KMS-11 (cell line): ENCODE measurements at regions not wholly inside any gene's neighbourhood (a gene's known extent, or its start where the extent isn't known, plus 50 kb on each side); places are given as distances from the start of the nearest gene placed in this dataset.
"Not testable (repeated sequence)": the region's sequence is repeated elsewhere in the genome, so short reads cannot be mapped to it uniquely, and the experiment has no call there.

Experiments used
- H2AFZ ChIP-seq: fragments of 200-600 bp; sonication (generic); 2 replicates; pipeline ENCODE4 v1.6.1; 2016; ENCODE audit warnings: antibody characterized with exemption, mixed run types, low read depth
- H3K27ac ChIP-seq: fragments of 200-600 bp; sonication (generic); 2 replicates; pipeline ENCODE4 v1.6.1; 2016; ENCODE audit warnings: mild to moderate bottlenecking, mixed run types
- H3K27me3 ChIP-seq: fragments of 200-600 bp; sonication (generic); 2 replicates; pipeline ENCODE4 v1.6.1; 2017; ENCODE audit warnings: mild to moderate bottlenecking, low read depth, mixed run types, moderate library complexity; ENCODE audit not compliant: insufficient read depth
- H3K36me3 ChIP-seq: fragments of 200-600 bp; sonication (generic); 2 replicates; pipeline ENCODE4 v1.6.1; 2017; ENCODE audit warnings: mild to moderate bottlenecking, mixed run types; ENCODE audit not compliant: insufficient read depth
- H3K4me1 ChIP-seq: fragments of 200-600 bp; sonication (generic); 2 replicates; pipeline ENCODE4 v1.6.1; 2016; ENCODE audit warnings: mild to moderate bottlenecking, low read depth, mixed run types; ENCODE audit not compliant: poor library complexity, severe bottlenecking
- H3K4me2 ChIP-seq: fragments of 200-600 bp; sonication (generic); 2 replicates; pipeline ENCODE4 v1.7.0; 2016; ENCODE audit warnings: mild to moderate bottlenecking, mixed run types
- H3K4me3 ChIP-seq: fragments of 200-600 bp; sonication (generic); IDR thresholded peaks from 2 replicates; pipeline ENCODE4 v1.6.1; 2017; ENCODE audit warnings: low read depth, low read length, mixed read lengths; ENCODE audit not compliant: insufficient read depth
- H3K79me2 ChIP-seq: fragments of 200-600 bp; sonication (generic); 2 replicates; pipeline ENCODE4 v1.6.1; 2016; ENCODE audit warnings: low read depth, mixed run types; ENCODE audit not compliant: insufficient read depth
- H3K9ac ChIP-seq: fragments of 200-600 bp; sonication (generic); 2 replicates; pipeline ENCODE4 v1.6.1; 2016; ENCODE audit warnings: mild to moderate bottlenecking, mixed run types
- H4K20me1 ChIP-seq: fragments of 200-600 bp; sonication (generic); 2 replicates; pipeline ENCODE4 v1.6.1; 2016; ENCODE audit warnings: mild to moderate bottlenecking, mixed run types; ENCODE audit not compliant: insufficient read depth
- TF ChIP-seq, protein P1 (sequence below): fragments of 200-600 bp; sonication (generic); conservative IDR thresholded peaks from 2 replicates; pipeline ENCODE4 v1.6.1; 2017; ENCODE audit warnings: low read depth, mild to moderate bottlenecking, antibody characterized with exemption, low read length, moderate library complexity, mixed read lengths

- Histone ChIP-seq H3K36me3 (no peaks in the 10 kb centered on the region), H3K79me2 (no peaks in the 10 kb centered on the region), H3K9ac (no peak overlapping the region), H3K27me3 (no peaks in the 10 kb centered on the region), H3K4me3 (no peak overlapping the region), H3K27ac (no peak overlapping the region), H2AFZ (no peak overlapping the region), H4K20me1 (no peaks in the 10 kb centered on the region), H3K4me1 (no peaks in the 10 kb centered on the region), H3K4me2 (no peak overlapping the region)
- TF ChIP-seq, protein P1, sequence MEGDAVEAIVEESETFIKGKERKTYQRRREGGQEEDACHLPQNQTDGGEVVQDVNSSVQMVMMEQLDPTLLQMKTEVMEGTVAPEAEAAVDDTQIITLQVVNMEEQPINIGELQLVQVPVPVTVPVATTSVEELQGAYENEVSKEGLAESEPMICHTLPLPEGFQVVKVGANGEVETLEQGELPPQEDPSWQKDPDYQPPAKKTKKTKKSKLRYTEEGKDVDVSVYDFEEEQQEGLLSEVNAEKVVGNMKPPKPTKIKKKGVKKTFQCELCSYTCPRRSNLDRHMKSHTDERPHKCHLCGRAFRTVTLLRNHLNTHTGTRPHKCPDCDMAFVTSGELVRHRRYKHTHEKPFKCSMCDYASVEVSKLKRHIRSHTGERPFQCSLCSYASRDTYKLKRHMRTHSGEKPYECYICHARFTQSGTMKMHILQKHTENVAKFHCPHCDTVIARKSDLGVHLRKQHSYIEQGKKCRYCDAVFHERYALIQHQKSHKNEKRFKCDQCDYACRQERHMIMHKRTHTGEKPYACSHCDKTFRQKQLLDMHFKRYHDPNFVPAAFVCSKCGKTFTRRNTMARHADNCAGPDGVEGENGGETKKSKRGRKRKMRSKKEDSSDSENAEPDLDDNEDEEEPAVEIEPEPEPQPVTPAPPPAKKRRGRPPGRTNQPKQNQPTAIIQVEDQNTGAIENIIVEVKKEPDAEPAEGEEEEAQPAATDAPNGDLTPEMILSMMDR = no peak
Observed at GRCh38 chr12:75684678-75685616, 173.5 kb upstream of the KRR1 start.

GRCh38 chr12:75683995-75684586 lies 172.7 kb upstream of the KRR1 start:
- H3K79me2 ChIP-seq, H4K20me1 ChIP-seq, H3K27ac ChIP-seq, H3K27me3 ChIP-seq, H3K36me3 ChIP-seq, H3K4me2 ChIP-seq, H3K9ac ChIP-seq, H3K4me3 ChIP-seq, H2AFZ ChIP-seq, H3K4me1 ChIP-seq: not testable (repeated sequence)

- Histone ChIP-seq H3K79me2 (no peaks in the 10 kb centered on the region), H3K9ac (no peak overlapping the region), H3K4me1 (no peaks in the 10 kb centered on the region), H3K4me2 (no peak overlapping the region), H3K27me3 (no peaks in the 10 kb centered on the region), H3K4me3 (no peak overlapping the region), H3K36me3 (no peaks in the 10 kb centered on the region), H3K27ac (no peak overlapping the region), H4K20me1 (no peaks in the 10 kb centered on the region), H2AFZ (no peak overlapping the region)
- TF ChIP-seq, protein P1 = no peak
Observed at GRCh38 chr12:75683220-75683619, 171.8 kb upstream of the KRR1 start.

DNA sequence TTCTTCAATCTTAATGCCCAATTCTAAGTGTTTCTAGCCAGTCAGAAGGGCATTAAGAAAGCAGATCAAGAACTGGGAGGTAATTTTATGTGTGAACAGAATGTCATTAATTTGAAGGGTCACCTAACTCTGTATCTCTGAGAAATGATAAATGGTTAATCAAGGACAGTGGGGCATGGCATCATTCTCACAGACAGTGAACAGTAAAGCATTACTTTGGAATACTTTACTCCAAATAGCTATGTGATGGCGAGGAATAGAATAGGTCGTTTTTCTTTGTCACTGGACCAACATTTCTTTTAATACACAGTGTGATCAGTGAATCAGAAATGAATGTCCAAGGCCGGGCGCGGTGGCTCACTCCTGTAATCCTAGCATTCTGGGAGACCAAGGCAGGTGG lies 166.1 kb upstream of the KRR1 start:
- no peaks in the 10 kb centered on the region for H3K27me3 ChIP-seq
- H2AFZ ChIP-seq = no peak overlapping the region
- no peaks in the 10 kb centered on the region for H3K36me3 ChIP-seq
- no peaks in the 10 kb centered on the region for H3K4me1 ChIP-seq
- H3K4me2 ChIP-seq = no peak overlapping the region
- H3K27ac ChIP-seq = no peak overlapping the region
- H4K20me1 ChIP-seq = no peaks in the 10 kb centered on the region
- H3K79me2 ChIP-seq = no peaks in the 10 kb centered on the region
- H3K9ac ChIP-seq = no peak overlapping the region
- no peak overlapping the region for H3K4me3 ChIP-seq
- TF ChIP-seq, protein P1 = no peak

DNA sequence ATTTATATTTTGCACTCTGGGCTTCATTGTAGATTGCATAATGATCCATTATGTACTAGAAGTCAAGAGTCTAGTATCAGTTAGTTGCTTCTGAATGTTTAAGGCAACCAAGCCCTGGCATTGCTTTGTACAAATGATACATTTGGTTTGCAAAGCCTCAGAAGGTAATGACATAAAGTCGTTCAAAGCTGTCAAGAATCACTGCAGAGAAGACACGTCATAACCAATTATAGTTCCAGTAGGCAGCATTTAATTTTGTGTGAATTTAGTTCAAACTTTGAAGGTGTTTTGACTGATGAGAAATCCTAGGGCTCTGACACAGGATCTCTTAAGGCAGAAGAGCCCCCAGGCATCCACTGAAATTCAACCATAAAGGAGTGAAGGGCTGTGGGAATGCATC lies 163.0 kb upstream of the KRR1 start:
- H3K79me2 ChIP-seq = no peaks in the 10 kb centered on the region

More for the DNA sequence above, 163.0 kb upstream of the KRR1 start:
- Histone ChIP-seq H3K9ac (no peak overlapping the region), H3K4me3 (no peak overlapping the region), H3K4me1 (no peaks in the 10 kb centered on the region), H3K27me3 (no peaks in the 10 kb centered on the region), H4K20me1 (no peaks in the 10 kb centered on the region), H3K4me2 (no peak overlapping the region), H2AFZ (no peak overlapping the region), H3K27ac (no peak overlapping the region), H3K36me3 (no peaks in the 10 kb centered on the region)
- TF ChIP-seq, protein P1 = no peak
